CD1c-positive myeloid dendritic cell (primary cell): ENCODE measurements at regions not wholly inside any gene's neighbourhood (a gene's known extent, or its start where the extent isn't known, plus 50 kb on each side); places are given as distances from the start of the nearest gene placed in this dataset.
"Not testable (repeated sequence)": the region's sequence is repeated elsewhere in the genome, so short reads cannot be mapped to it uniquely, and the experiment has no call there.

ENCODE experiments used
- DNase-seq: peaks from one replicate; pipeline ENCODE4 v3.0.0-alpha.2; 2016; ENCODE audit errors: extremely low spot score

DNA sequence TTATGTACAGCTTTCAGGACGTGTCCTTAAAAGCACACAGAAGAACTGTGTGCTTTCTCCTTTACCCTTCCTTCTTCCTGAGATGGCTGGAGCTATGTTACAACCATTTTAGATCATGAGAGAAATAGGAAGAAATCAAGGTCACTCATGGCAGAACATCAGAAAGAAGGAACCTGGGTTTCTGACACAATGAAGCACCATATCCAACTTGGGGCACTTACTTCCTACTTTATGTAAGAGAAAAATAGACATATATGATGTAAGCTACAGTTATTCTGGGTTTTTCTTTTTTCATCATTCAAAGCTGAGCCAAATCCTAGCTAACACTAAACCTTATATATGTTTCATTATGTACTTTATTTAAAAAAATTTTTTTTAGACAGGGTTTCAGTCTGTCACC is 79.5 kb downstream of the FAM161A start:
- peak; percentile 38 for DNase-seq

DNA sequence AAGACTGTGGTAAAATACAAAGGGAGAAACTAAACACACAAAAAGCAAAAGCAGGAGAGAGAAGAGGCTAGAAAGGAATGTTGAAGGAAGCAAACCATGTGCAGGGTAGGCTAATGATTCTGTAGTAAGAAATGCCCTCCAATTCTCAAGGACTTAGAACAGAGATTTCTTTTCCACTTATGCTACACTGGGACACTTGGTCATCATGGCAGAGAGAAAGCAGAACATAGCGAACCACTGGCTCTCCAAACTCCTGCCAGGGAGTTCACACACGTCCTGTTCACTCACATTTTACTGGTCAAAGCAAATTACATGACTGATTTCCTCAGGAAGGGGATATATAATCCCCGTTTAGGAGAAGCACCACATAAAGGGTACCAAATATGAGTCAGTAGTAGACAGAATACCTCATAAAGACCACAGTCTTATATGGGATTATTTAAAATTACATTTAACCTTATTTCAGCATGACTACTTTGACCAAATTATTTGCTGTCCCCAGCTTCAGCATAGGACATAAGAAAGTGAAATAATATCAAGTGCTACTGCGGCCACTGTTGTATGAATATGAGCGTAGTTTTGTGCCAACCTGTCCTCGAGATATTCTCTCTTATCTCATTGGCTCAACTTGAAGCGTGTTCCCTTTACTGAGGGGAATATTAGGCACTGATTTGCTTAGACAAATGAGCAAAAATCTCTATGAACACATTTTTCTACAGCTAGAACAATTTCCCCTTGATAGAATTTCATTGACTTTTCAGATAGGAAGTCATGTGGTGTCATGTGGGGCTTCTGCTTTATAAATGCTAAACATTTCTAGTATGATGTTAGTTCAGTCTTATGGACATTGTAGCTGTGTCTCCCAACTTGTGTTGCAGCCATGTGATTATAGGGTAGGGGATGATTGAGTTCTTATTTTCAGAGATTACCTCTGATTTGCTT is 81.7 kb downstream of the FAM161A start:
- DNase-seq, result no peak

DNA sequence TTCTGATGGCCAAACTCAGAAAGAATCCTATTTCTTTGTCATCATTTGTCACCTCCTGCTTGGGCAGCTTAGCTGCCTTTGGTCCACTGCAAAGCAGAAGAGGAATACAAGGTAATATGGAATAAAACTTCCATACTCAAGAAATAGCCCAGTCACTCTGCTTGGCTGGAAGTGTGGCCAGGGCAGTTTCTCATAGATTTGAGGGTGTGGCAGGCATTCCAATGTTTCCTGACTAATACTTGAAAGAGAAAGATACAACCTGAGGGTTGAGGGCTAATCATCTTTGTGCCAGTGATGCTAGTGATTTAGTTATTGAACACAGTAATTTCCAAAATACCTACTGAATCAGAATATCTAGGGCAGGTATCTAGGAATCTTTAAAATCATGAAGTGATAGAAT is 83.1 kb downstream of the FAM161A start:
- DNase-seq, result no peak

GRCh38 chr2:61770298-61770697 is 83.6 kb downstream of the FAM161A start:
- DNase-seq, result no peak

GRCh38 chr2:61769093-61769675 is 84.7 kb downstream of the FAM161A start:
- DNase-seq, result no peak

- peak; percentile 99 for DNase-seq
Measured at GRCh38 chr2:61764035-61764800, 89.6 kb downstream of the FAM161A start.

DNA sequence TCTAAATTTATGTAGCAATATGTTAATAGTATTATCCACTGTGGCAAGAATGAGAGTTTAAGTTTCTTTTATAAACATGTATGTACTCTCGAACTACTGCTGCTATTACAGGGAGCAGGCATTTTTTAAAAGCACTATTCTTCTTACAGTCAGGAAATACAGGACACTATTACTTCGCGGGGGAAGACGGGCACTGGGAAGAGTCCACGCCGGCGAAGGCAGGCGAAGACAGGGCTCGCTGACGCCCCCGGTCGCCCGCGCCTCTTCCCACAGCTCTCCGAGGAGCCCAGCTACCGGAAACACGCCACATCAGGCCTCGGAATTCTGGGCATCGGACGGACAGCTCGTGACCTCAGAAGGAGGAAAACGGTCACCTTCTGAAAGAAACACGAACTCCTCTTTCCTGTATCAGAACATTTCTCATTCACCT is 90.2 kb downstream of the FAM161A start:
- DNase-seq, result peak; percentile 83

GRCh38 chr2:61762292-61762691 is 91.6 kb downstream of the FAM161A start:
- DNase-seq, result no peak

GRCh38 chr2:61759718-61760117 is 94.1 kb downstream of the FAM161A start:
- no peak for DNase-seq

GRCh38 chr2:61759005-61759404 is 94.9 kb downstream of the FAM161A start:
- DNase-seq, result no peak

DNA sequence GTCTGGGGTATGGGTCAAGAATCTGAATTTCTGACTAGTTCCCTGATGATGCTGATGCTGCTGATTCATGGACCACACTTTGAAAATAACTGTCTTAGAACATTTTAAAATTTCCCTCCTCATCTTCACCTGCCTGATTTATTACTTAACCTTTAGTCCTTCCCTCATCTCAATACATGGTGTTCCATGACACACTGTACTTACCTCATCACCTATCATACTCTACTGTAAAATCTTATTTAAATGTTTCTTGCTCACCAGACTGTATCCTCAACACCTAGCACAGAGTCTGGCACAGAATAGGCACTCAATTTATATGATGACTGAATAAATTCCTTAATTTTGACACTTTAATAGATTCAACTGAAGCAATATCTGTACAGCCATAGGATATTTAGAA is 95.7 kb downstream of the FAM161A start:
- no peak for DNase-seq

- no peak for DNase-seq
Measured at GRCh38 chr2:61753512-61753911, 100.3 kb downstream of the FAM161A start.

DNA sequence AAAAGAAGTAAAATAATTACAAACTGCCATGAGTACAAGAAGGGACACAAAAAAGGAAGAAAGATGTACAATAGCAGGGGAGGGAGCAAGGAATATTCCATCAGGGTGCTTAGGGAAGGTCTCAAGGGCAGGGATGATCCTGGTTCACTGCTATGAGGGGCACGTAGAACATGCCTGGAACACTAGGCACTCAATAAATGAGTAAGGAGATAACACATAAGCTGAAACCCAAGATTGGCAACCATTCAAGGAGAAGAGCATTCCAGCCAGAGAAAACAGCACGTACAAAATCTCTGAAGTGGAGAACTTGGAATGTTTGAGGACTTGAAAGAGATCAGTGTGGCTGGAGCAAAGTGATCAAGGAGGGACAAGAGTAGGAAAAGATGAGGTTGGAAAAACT is 103.2 kb downstream of the FAM161A start:
- no peak for DNase-seq

DNA sequence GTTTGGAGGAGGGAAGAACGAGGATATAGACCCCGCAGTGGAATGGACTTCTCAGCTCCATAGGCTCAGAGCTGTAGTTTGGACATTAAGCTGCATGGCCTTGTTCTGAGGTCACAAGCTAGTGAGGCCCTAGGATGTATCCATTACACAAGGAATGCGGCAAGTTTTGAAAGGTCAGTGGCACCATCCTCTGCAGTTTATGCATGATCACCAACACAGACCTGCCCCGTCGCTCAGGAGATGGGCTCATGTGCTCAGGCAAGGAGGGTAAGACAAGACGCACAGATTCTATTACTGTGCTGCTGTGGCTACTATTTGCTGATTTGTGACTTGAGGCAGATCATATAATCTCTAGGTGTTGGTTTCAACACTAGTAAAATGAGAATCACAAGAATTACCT is 110.9 kb downstream of the FAM161A start:
- no peak for DNase-seq

DNA sequence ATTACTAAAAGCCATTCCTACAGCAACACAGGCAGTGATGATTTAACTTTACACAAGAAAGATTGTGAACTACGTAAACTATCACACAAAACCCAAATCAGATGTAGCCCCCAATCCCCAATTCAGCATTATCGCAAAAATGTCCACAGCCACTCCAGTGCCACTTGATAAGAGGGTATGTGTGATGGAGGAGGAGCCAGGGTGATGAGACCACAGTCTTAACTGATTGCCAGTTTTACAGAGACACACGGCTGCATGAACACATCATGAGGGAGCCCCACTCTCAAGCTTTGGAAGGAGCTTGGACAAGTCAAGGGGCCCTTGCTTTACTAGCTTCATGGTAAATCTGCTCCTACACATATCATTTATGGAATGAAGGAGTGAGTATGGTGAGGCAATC is 116.0 kb downstream of the FAM161A start:
- no peak for DNase-seq

DNA sequence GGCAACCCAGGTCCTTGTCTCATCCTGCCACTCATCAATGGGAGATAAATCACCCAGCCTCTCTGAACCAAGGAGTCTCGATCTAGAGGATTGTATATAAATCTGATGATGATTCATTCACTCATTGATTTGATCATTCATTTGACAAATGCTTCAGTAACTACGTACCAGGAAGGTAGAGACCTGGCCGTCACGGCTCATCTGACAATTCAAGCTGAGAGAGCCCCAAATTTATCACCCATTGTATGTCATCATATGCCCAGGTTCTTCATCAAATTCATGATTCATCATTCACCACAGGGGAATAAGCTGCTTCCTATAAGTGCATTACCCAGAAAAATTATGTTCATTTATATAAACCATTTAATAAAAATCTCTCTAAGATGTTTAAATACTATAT is 116.9 kb downstream of the FAM161A start:
- no peak for DNase-seq

DNA sequence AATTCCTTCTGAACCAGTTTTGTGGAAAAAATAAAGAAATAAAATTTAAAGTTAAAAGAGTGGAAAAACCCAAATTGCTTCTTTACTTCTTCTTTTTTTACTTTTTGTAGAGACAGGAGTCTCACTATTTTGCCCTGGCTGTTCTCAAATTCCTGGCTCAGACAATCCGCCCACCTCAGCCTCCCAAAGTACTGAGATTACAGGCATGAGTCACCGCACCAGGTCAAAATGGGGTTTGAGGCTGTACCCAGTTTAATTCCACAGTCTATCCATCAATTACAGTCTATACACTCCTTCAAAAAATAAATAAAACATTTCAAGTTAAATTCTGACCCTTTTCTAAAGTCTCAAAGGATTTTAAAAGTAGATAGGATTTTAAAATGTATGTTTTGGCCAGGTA is 120.3 kb downstream of the FAM161A start:
- DNase-seq, result no peak

- DNase-seq, result no peak
Measured at GRCh38 chr2:61732787-61733186, 121.1 kb downstream of the FAM161A start.

DNA sequence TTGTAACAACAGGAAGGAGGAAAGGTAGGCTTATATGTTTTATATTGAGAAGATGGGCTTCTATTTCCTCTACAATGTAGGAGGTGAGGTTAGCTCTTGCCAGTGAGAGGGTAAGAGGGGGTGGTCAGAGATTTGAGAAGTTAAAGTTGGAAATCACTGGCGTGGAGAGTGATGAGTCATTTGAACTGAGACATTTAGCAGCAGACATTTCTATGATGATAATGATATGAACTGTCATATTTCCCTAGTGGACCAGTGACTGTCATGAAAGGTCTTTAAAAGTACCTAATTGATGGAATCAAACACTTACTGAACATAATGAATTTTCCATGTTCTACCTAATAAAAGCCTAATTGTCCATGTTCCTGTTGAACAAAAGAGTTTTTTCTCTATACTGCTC is 126.1 kb downstream of the FAM161A start:
- no peak for DNase-seq

DNA sequence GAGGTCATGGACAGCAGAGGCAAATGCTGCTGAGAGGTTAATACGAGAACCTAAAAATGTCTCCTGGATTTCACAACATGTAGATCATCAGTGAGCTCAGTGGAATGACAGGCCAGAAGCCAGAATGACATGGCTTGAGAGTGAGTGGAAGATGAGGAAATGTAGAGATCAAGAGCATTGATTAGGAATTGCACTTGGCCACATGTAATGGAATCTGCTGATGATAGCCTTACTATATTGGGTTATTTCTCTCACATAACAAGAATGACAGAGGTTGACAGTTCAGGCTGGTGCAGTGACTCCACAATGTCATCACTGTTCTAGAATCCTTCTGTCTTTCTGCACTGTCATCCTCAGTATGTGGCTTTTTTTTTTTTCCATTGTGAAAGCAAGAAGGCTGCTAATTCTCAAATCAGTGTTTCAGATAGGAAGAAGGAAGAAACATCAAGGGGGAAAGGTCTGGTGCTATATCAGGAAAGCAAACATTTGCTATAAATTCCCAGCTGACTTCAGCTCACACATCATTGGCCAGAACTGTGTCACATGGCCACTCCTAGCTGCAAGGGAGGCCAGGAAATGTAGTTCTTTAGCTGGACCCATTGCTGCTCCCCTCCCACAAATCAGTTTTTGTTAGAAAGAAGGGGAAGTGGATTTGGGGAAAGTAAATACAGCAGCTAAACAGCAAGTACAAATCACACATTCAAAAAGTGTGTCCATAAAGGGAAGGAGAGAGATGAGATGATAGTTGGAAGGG is 127.2 kb downstream of the FAM161A start:
- DNase-seq, result no peak

DNA sequence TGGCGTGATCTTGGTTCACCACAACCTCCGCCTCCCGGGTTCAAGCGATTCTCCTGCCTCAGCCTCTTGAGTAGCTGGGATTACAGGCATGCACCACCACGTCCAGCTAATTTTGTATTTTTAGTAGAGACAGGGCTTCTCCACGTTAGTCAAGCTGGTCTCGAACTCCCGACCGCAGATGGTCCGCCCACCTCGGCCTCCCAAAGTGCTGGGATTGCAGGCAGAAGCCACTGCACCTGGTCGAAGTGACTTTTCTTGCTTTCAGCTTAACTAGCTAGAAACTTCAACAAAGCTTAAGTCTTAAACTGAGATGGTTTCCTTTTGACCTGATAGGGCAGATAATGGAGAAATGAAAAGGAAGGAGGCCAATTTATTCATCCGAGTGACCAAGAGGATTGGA is 130.5 kb downstream of the FAM161A start:
- DNase-seq, result not testable (repeated sequence)

DNA sequence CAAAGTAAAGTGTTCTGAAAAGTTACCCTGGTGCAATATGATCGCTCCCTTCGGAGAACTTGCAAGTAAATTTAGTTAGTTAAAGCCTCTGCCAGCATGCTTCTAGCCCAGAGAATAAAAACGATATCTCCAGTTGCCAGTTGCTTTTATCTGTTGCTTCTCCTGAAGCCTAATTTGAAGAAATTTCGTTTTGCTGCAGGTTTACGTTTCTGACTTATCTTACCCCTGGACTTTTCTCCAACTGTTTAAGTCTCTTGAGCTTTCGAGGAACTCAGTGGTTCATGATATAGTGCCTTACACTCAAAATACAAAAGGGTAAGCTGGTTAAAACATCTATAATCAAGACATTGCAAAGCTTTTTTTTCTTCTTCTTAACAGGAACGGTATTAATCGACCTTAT is 131.1 kb downstream of the FAM161A start:
- no peak for DNase-seq
